H1 (cell line): ENCODE measurements at regions not wholly inside any gene's neighbourhood (a gene's known extent, or its start where the extent isn't known, plus 50 kb on each side); places are given as distances from the start of the nearest gene placed in this dataset.

ENCODE experiments used
- EZH2 ChIP-seq: fragments of 200-600 bp; sonication (generic); IDR thresholded peaks from 2 replicates; pipeline ENCODE4 v1.7.1; 2012; ENCODE audit warnings: low read depth, mild to moderate bottlenecking, moderate library complexity, low read length, inconsistent platforms; ENCODE audit not compliant: severe bottlenecking
- PHF8 ChIP-seq: fragments of 200-600 bp; sonication (generic); conservative IDR thresholded peaks from 2 replicates; pipeline ENCODE4 v1.7.1; 2012; ENCODE audit warnings: low read depth, mild to moderate bottlenecking, inconsistent platforms, low read length, moderate library complexity
- POLR2AphosphoS5 ChIP-seq: IDR thresholded peaks from 2 replicates; pipeline ENCODE4 v1.6.1; 2011; ENCODE audit warnings: low read depth, low read length
- RAD21 ChIP-seq, 2 experiments: IDR thresholded peaks in 1 of 2; conservative IDR thresholded peaks in 1 of 2; 2 replicates each; pipeline ENCODE4 v1.6.1; 2011; ENCODE audit warnings: low read depth in 2 of 2, low read length in 2 of 2, improper control_type of control experiment in 1 of 2, inconsistent platforms in 1 of 2, mild to moderate bottlenecking in 1 of 2, moderate library complexity in 1 of 2
- SAP30 ChIP-seq: fragments of 300-600 bp; sonication (generic); IDR thresholded peaks from 2 replicates; pipeline ENCODE4 v1.7.1; 2012; ENCODE audit warnings: low read length, moderate library complexity, mild to moderate bottlenecking, inconsistent platforms; ENCODE audit not compliant: insufficient read depth, insufficient replicate concordance
- SIN3A ChIP-seq, 2 experiments: IDR thresholded peaks in 1 of 2; conservative IDR thresholded peaks in 1 of 2; 2 replicates each; pipeline ENCODE4 v1.6.1; 2011 to 2012; ENCODE audit warnings: low read length in 2 of 2, improper control_type of control experiment in 1 of 2, low read depth in 1 of 2, mild to moderate bottlenecking in 1 of 2
- TAF1 ChIP-seq: IDR thresholded peaks from 2 replicates; pipeline ENCODE4 v1.6.1; 2011; ENCODE audit warnings: mild to moderate bottlenecking, low read depth, low read length
- TAF7 ChIP-seq: optimal IDR thresholded peaks from 2 replicates; pipeline ENCODE3; 2011; ENCODE audit warnings: low read depth, mild to moderate bottlenecking, inconsistent platforms, low read length, moderate library complexity, borderline replicate concordance
- TF ChIP-seq, protein P1 (sequence below), 3 experiments: IDR thresholded peaks; 1 replicate in 2 of 3; 2 replicates in 1 of 3; pipeline versions ENCODE4 v1.5.1 to v1.6.1; 2011; ENCODE audit warnings: low read length in 3 of 3, mild to moderate bottlenecking in 3 of 3, inconsistent platforms in 2 of 3, low read depth in 1 of 3, moderate library complexity in 1 of 3; ENCODE audit not compliant: insufficient read depth in 1 of 3; ENCODE audit errors: control extremely low read depth in 1 of 3

DNA sequence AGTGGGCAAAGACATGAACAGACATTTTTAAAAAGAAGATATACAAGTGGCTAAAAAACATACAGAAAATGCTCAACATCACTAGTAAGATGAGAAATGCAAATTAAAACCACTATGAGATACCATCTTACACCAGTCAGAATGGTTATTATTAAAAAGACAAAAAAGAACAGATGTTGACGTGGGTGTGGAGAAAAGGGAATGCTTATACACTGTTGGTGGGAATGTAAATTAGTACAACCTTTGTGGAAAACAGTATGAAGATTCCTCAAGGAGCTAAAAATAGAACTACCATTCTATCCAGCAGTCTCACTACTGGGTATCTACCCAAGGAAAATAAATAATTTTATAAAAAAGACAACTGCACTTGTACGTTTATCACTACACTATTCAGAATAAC is 73.9 kb downstream of the EBNA1BP2 start:
- TF ChIP-seq, protein P1, sequence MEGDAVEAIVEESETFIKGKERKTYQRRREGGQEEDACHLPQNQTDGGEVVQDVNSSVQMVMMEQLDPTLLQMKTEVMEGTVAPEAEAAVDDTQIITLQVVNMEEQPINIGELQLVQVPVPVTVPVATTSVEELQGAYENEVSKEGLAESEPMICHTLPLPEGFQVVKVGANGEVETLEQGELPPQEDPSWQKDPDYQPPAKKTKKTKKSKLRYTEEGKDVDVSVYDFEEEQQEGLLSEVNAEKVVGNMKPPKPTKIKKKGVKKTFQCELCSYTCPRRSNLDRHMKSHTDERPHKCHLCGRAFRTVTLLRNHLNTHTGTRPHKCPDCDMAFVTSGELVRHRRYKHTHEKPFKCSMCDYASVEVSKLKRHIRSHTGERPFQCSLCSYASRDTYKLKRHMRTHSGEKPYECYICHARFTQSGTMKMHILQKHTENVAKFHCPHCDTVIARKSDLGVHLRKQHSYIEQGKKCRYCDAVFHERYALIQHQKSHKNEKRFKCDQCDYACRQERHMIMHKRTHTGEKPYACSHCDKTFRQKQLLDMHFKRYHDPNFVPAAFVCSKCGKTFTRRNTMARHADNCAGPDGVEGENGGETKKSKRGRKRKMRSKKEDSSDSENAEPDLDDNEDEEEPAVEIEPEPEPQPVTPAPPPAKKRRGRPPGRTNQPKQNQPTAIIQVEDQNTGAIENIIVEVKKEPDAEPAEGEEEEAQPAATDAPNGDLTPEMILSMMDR (IDR thresholded peaks at IDR 0.05; ENCODE audit: control extremely low read depth in 1 of 3, insufficient read depth in 1 of 3, low read depth in 1 of 3, low read length in 3 of 3) = no peak
- TF ChIP-seq POLR2AphosphoS5 = no peak
- TF ChIP-seq PHF8 = no peak
- TF ChIP-seq RAD21 (IDR thresholded peaks at IDR 0.05 in 1 of 2, conservative IDR thresholded peaks at IDR 0.05 in 1 of 2; ENCODE audit: low read depth in 2 of 2, low read length in 2 of 2) = no peak
- TF ChIP-seq TAF7 = no peak
- no peak for TF ChIP-seq SAP30
- TF ChIP-seq TAF1 = no peak
- no peak for TF ChIP-seq SIN3A (conservative IDR thresholded peaks at IDR 0.05 in 1 of 2, IDR thresholded peaks at IDR 0.05 in 1 of 2; ENCODE audit: low read depth in 1 of 2, low read length in 2 of 2)
- TF ChIP-seq EZH2 = no peak
